ENCODE measurements at regions not wholly inside any gene's neighbourhood (a gene's known extent, or its start where the extent isn't known, plus 50 kb on each side); places are given as distances from the start of the nearest gene placed in this dataset.

DNA sequence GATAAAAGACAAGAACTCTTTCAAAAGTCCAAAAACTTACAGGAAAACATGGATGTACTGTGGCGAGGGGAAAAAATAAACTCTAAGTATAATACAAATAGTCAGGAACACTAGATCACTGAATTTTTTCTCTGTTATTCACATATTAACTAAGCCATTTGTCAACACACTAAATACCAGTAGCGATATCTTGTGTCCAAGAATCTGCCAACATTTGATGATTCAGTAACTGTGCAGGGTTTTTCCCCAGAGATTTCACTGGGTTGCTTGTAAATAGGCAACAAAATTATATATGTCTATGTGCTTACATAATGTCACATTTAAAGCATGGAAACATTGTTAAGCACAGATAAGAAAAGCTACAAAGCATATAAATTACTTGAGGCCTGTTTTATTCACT, 205.9 kb downstream of the KIF21A start:
- no peak overlapping the region for H3K4me2 ChIP-seq (ENCODE audit: low read length)
- no peak overlapping the region for H3K9ac ChIP-seq (ENCODE audit: low read length)
- H4K20me1 ChIP-seq (ENCODE audit: insufficient read depth) = no peaks in the 10 kb centered on the region

GRCh38 chr12:39235990-39236767, 206.7 kb downstream of the KIF21A start:
- no peaks in the 10 kb centered on the region for H3K9me3 ChIP-seq (ENCODE audit: low read length)
- H3K9ac ChIP-seq (ENCODE audit: low read length) = no peak overlapping the region
- H3K27me3 ChIP-seq (ENCODE audit: insufficient read depth, low read depth, low read length) = no peaks in the 10 kb centered on the region
- H3K9me2 ChIP-seq (ENCODE audit: insufficient read depth, low read length) = no peaks in the 10 kb centered on the region
- H3K4me2 ChIP-seq (ENCODE audit: low read length) = no peak overlapping the region
- no peaks in the 10 kb centered on the region for H4K20me1 ChIP-seq (ENCODE audit: insufficient read depth)
- no peak overlapping the region for H3K27ac ChIP-seq (ENCODE audit: low read length)
- H3F3A ChIP-seq (ENCODE audit: insufficient read depth, low read length, poor library complexity, severe bottlenecking) = no peaks in the 10 kb centered on the region
- no peak overlapping the region for H3K4me3 ChIP-seq (ENCODE audit: low read length)
- H3K79me2 ChIP-seq (replicated peaks; ENCODE audit: insufficient read depth, low read length) = no peaks in the 10 kb centered on the region
- no peak overlapping the region for H2AFZ ChIP-seq (ENCODE audit: low read depth, low read length)
- no peak for TF ChIP-seq SMC3 (conservative IDR thresholded peaks at IDR 0.05; ENCODE audit: poor library complexity)
- TF ChIP-seq, protein P1, sequence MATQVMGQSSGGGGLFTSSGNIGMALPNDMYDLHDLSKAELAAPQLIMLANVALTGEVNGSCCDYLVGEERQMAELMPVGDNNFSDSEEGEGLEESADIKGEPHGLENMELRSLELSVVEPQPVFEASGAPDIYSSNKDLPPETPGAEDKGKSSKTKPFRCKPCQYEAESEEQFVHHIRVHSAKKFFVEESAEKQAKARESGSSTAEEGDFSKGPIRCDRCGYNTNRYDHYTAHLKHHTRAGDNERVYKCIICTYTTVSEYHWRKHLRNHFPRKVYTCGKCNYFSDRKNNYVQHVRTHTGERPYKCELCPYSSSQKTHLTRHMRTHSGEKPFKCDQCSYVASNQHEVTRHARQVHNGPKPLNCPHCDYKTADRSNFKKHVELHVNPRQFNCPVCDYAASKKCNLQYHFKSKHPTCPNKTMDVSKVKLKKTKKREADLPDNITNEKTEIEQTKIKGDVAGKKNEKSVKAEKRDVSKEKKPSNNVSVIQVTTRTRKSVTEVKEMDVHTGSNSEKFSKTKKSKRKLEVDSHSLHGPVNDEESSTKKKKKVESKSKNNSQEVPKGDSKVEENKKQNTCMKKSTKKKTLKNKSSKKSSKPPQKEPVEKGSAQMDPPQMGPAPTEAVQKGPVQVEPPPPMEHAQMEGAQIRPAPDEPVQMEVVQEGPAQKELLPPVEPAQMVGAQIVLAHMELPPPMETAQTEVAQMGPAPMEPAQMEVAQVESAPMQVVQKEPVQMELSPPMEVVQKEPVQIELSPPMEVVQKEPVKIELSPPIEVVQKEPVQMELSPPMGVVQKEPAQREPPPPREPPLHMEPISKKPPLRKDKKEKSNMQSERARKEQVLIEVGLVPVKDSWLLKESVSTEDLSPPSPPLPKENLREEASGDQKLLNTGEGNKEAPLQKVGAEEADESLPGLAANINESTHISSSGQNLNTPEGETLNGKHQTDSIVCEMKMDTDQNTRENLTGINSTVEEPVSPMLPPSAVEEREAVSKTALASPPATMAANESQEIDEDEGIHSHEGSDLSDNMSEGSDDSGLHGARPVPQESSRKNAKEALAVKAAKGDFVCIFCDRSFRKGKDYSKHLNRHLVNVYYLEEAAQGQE (IDR thresholded peaks at IDR 0.05; ENCODE audit: borderline replicate concordance) = no peak
- no peak for TF ChIP-seq EZH2 (IDR thresholded peaks at IDR 0.05; ENCODE audit: borderline replicate concordance, insufficient read depth, low read length, poor library complexity, severe bottlenecking)
- TF ChIP-seq RAD21 (conservative IDR thresholded peaks at IDR 0.05) = no peak
- no peak for TF ChIP-seq EP300 (conservative IDR thresholded peaks at IDR 0.05; ENCODE audit: poor library complexity, severe bottlenecking)
- TF ChIP-seq, protein P2, sequence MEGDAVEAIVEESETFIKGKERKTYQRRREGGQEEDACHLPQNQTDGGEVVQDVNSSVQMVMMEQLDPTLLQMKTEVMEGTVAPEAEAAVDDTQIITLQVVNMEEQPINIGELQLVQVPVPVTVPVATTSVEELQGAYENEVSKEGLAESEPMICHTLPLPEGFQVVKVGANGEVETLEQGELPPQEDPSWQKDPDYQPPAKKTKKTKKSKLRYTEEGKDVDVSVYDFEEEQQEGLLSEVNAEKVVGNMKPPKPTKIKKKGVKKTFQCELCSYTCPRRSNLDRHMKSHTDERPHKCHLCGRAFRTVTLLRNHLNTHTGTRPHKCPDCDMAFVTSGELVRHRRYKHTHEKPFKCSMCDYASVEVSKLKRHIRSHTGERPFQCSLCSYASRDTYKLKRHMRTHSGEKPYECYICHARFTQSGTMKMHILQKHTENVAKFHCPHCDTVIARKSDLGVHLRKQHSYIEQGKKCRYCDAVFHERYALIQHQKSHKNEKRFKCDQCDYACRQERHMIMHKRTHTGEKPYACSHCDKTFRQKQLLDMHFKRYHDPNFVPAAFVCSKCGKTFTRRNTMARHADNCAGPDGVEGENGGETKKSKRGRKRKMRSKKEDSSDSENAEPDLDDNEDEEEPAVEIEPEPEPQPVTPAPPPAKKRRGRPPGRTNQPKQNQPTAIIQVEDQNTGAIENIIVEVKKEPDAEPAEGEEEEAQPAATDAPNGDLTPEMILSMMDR (IDR thresholded peaks at IDR 0.05; ENCODE audit: poor library complexity, severe bottlenecking) = no peak
- TF ChIP-seq TAF1 (IDR thresholded peaks at IDR 0.05; ENCODE audit: low read depth) = no peak
- TF ChIP-seq POLR2AphosphoS5 (IDR thresholded peaks at IDR 0.05) = no peak
- TF ChIP-seq MXI1 (conservative IDR thresholded peaks at IDR 0.05; ENCODE audit: poor library complexity, severe bottlenecking) = no peak
- no peaks in the 10 kb centered on the region for H3K36me3 ChIP-seq (ENCODE audit: insufficient read depth, low read length)

More for the DNA sequence above, 205.9 kb downstream of the KIF21A start:
- Histone ChIP-seq H3K27me3 (ENCODE audit: insufficient read depth, low read depth, low read length) (no peaks in the 10 kb centered on the region), H3K4me3 (ENCODE audit: low read length) (no peak overlapping the region), H3K9me2 (ENCODE audit: insufficient read depth, low read length) (no peaks in the 10 kb centered on the region), H2AFZ (ENCODE audit: low read depth, low read length) (no peak overlapping the region), H3K79me2 (replicated peaks; ENCODE audit: insufficient read depth, low read length) (no peaks in the 10 kb centered on the region), H3K9me3 (ENCODE audit: low read length) (no peaks in the 10 kb centered on the region), H3K27ac (ENCODE audit: low read length) (no peak overlapping the region), H3K36me3 (ENCODE audit: insufficient read depth, low read length) (no peaks in the 10 kb centered on the region), H3F3A (ENCODE audit: insufficient read depth, low read length, poor library complexity, severe bottlenecking) (no peaks in the 10 kb centered on the region)
- TF ChIP-seq EZH2 (IDR thresholded peaks at IDR 0.05; ENCODE audit: borderline replicate concordance, insufficient read depth, low read length, poor library complexity, severe bottlenecking) = no peak
- TF ChIP-seq SMC3 (conservative IDR thresholded peaks at IDR 0.05; ENCODE audit: poor library complexity) = no peak
- TF ChIP-seq POLR2AphosphoS5 (IDR thresholded peaks at IDR 0.05) = no peak
- TF ChIP-seq EP300 (conservative IDR thresholded peaks at IDR 0.05; ENCODE audit: poor library complexity, severe bottlenecking) = no peak
- no peak for TF ChIP-seq RAD21 (conservative IDR thresholded peaks at IDR 0.05)
- TF ChIP-seq, protein P1 (IDR thresholded peaks at IDR 0.05; ENCODE audit: borderline replicate concordance) = no peak
- TF ChIP-seq MXI1 (conservative IDR thresholded peaks at IDR 0.05; ENCODE audit: poor library complexity, severe bottlenecking) = no peak
- no peak for TF ChIP-seq TAF1 (IDR thresholded peaks at IDR 0.05; ENCODE audit: low read depth)
